BLaER1 (cell line): ENCODE measurements at regions not wholly inside any gene's neighbourhood (a gene's known extent, or its start where the extent isn't known, plus 50 kb on each side); places are given as distances from the start of the nearest gene placed in this dataset.

Source experiments
- H3K27ac ChIP-seq: shearing (Covaris generic); formaldehyde crosslinking; 2 replicates; pipeline ENCODE4 v1.8.1; 2022
- H3K27me3 ChIP-seq: shearing (Covaris generic); formaldehyde crosslinking; 2 replicates; pipeline ENCODE4 v1.8.1; 2022
- H3K36me3 ChIP-seq: shearing (Covaris generic); formaldehyde crosslinking; 2 replicates; pipeline ENCODE4 v1.8.1; 2022
- H3K4me1 ChIP-seq: shearing (Covaris generic); formaldehyde crosslinking; 2 replicates; pipeline ENCODE4 v1.8.1; 2022
- H3K4me2 ChIP-seq: shearing (Covaris generic); formaldehyde crosslinking; 2 replicates; pipeline ENCODE4 v1.8.1; 2022
- H3K4me3 ChIP-seq: shearing (Covaris generic); formaldehyde crosslinking; 2 replicates; pipeline ENCODE4 v1.8.1; 2022
- H3K9ac ChIP-seq: shearing (Covaris generic); formaldehyde crosslinking; 2 replicates; pipeline ENCODE4 v1.8.1; 2022
- H3K9me3 ChIP-seq: shearing (Covaris generic); formaldehyde crosslinking; 2 replicates; pipeline ENCODE4 v1.8.1; 2022
- H4K20me1 ChIP-seq: shearing (Covaris generic); formaldehyde crosslinking; 2 replicates; pipeline ENCODE4 v1.8.1; 2022
- Cebpa-rat ChIP-seq: shearing (Covaris generic); IDR thresholded peaks from 2 replicates; pipeline ENCODE4 v1.8.1; 2022

DNA sequence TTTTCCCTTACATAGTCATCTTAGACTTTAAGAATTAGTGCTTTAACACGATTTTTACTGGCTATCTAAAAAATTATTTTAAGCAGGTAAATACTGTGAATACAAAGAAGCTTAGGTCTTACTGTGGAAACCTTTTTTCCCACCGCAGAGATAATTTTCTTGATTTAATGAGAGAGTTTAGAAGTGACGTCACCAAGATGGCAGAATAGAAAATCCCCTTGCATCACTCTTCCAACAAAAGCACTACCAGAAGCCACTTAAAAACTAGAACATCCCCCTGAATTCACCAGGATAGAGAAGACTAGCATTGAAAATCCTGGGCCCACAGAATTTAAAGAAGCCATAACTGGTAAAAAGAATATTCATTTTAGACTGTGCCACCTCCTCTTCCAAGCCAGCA, 375.4 kb upstream of the PTCHD4 start:
- no peaks in the 10 kb centered on the region for H4K20me1 ChIP-seq

DNA sequence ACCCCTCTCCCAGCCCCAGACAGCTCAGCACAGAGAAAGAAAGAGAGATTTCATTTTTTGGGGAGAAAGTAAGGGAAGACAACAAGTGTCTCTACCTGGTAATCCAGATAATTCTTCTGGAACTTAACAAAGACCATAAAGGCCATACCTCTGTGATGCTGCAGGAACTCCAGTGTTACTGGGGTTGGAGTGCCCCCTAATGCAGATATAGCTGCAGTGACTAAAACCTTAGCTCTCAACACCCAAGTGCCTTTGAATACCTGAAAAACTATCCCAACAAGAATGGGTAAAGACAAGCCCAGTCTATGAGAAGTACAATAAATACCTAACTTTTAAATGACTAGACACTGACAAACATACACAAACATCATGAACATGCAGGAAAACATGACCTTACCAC, 365.3 kb upstream of the PTCHD4 start:
- Histone ChIP-seq H3K4me2 (no peak overlapping the region), H3K9ac (no peak overlapping the region), H3K9me3 (no peaks in the 10 kb centered on the region), H3K27me3 (no peaks in the 10 kb centered on the region), H3K36me3 (no peaks in the 10 kb centered on the region), H3K4me1 (no peaks in the 10 kb centered on the region), H3K27ac (no peak overlapping the region), H4K20me1 (no peaks in the 10 kb centered on the region), H3K4me3 (no peak overlapping the region)
- TF ChIP-seq Cebpa-rat = no peak

More for the DNA sequence above, 375.4 kb upstream of the PTCHD4 start:
- Histone ChIP-seq H3K4me1 (no peaks in the 10 kb centered on the region), H3K9me3 (no peaks in the 10 kb centered on the region), H3K27me3 (no peaks in the 10 kb centered on the region), H3K9ac (no peak overlapping the region), H3K36me3 (no peaks in the 10 kb centered on the region), H3K27ac (no peak overlapping the region), H3K4me3 (no peak overlapping the region), H3K4me2 (no peak overlapping the region)
- TF ChIP-seq Cebpa-rat = no peak

DNA sequence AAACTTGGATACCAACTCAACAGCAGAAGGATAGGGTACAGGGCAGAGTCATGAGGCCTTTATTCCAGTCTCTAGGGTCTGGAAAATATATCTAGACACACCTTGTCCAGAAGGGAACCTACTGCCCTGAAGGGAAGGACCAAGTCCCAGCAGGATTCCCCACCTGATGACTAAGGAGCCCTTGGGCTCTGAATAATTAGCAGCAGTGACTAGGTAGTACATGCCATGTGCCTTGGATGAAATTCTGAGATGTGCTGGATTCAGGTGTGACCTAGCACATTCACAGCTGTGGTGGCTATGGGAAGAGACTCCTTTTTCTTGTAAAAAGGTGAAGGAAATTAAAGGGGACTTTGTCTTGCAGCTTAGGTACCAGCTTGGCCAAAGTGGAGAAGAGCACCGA, 364.3 kb upstream of the PTCHD4 start:
- Histone ChIP-seq H3K4me1 (no peaks in the 10 kb centered on the region), H3K4me3 (no peak overlapping the region)
- TF ChIP-seq Cebpa-rat = no peak

DNA sequence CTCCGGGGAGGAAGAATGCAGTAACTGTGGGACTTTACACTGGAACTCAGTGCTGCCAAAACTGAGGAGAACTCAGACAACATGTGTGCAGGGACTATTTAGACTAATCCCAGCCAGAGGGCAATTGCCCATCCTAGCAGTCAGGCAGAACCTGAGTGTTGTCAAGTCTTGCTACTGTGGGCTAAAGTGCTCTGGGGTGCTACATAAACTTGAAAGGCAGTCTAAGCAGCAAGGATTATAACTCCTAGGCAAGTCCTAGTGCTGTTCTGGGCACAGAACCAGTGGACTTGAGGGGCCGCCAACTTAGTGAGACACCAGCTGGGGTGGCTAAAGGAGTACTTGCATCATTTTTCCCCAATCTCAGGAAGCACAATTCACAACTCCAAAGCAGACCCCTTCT, 363.8 kb upstream of the PTCHD4 start:
- H3K27ac ChIP-seq = no peak overlapping the region
- H3K36me3 ChIP-seq = no peaks in the 10 kb centered on the region
- no peak for TF ChIP-seq Cebpa-rat
- no peak overlapping the region for H3K4me2 ChIP-seq
- H3K9me3 ChIP-seq = no peaks in the 10 kb centered on the region
- H3K9ac ChIP-seq = no peak overlapping the region
- H4K20me1 ChIP-seq = no peaks in the 10 kb centered on the region
- no peaks in the 10 kb centered on the region for H3K4me1 ChIP-seq
- no peak overlapping the region for H3K4me3 ChIP-seq
- H3K27me3 ChIP-seq = no peaks in the 10 kb centered on the region

More for the DNA sequence above, 364.3 kb upstream of the PTCHD4 start:
- no peaks in the 10 kb centered on the region for H3K9me3 ChIP-seq
- H3K36me3 ChIP-seq = no peaks in the 10 kb centered on the region
- no peaks in the 10 kb centered on the region for H3K27me3 ChIP-seq
- no peak overlapping the region for H3K9ac ChIP-seq
- H3K4me2 ChIP-seq = no peak overlapping the region
- H3K27ac ChIP-seq = no peak overlapping the region
- no peaks in the 10 kb centered on the region for H4K20me1 ChIP-seq

DNA sequence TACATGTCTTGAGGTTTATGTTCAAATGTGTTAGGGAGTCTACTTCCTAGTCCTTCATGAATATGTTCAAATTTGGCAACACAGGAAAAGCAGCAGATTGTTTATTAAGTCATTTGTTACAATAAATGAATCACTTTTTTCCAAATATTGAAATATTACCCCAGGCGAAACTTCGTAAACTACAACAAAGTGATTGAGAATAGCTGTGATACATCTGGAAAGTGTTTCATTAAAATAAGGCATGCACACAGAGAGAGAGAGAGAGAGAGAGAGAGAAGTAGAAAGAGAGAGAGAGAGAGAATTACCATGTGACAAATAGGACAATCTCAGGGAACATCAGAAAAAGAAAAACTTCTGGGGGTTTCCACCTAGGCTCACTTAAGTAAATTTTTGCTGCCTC, 363.1 kb upstream of the PTCHD4 start:
- no peak overlapping the region for H3K4me3 ChIP-seq
- no peak overlapping the region for H3K4me2 ChIP-seq
- H3K4me1 ChIP-seq = no peaks in the 10 kb centered on the region
- no peaks in the 10 kb centered on the region for H3K9me3 ChIP-seq
- H3K27me3 ChIP-seq = no peaks in the 10 kb centered on the region
- no peak overlapping the region for H3K9ac ChIP-seq
- TF ChIP-seq Cebpa-rat = no peak
- no peaks in the 10 kb centered on the region for H4K20me1 ChIP-seq
- no peak overlapping the region for H3K27ac ChIP-seq
- H3K36me3 ChIP-seq = no peaks in the 10 kb centered on the region

DNA sequence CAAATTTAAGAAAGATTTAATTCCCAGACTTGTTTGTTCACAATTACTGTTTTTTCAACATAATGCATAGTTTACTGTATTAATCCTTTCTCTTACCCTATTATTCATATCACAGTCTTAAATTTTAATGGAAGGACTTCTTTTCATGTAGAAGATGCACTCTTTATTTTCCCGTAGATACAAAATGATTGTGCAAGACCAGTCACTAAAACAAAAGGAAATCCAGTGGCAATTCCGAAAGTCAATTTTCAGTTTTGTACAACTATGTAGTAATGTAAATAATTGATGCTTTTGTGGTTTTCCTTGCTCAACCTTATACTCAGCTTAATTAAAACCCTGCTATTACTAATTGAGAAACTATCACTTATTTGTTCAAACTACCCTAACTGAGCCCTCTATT, 361.5 kb upstream of the PTCHD4 start:
- Histone ChIP-seq H3K27me3 (no peaks in the 10 kb centered on the region), H3K36me3 (no peaks in the 10 kb centered on the region), H3K4me3 (no peak overlapping the region), H3K4me1 (no peaks in the 10 kb centered on the region), H4K20me1 (no peaks in the 10 kb centered on the region), H3K9ac (no peak overlapping the region), H3K4me2 (no peak overlapping the region), H3K27ac (no peak overlapping the region), H3K9me3 (no peaks in the 10 kb centered on the region)
- no peak for TF ChIP-seq Cebpa-rat

DNA sequence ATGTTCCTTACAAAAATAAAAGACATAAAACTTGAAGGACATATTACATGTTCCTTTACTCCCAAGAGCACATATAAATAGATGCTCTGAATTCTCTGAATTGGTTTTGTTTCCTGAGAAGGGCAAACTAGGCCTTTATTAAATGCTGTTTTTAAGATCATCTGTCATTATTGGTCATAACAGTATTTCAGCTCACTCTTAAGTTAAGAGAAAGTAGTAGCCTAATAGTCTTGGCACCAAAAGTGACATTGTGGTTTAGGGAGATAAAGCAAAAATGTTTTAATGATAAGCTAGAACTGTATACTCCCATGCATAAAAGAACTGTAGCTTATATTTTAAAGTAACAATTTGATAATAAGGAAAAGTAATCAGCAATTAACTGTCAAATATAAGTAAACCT, 361.1 kb upstream of the PTCHD4 start:
- no peaks in the 10 kb centered on the region for H3K27me3 ChIP-seq
- no peak overlapping the region for H3K27ac ChIP-seq
- H3K36me3 ChIP-seq = no peaks in the 10 kb centered on the region
- H3K4me1 ChIP-seq = no peaks in the 10 kb centered on the region
- H4K20me1 ChIP-seq = no peaks in the 10 kb centered on the region
- H3K9ac ChIP-seq = no peak overlapping the region
- no peak overlapping the region for H3K4me2 ChIP-seq
- no peak overlapping the region for H3K4me3 ChIP-seq
- no peaks in the 10 kb centered on the region for H3K9me3 ChIP-seq
- no peak for TF ChIP-seq Cebpa-rat

DNA sequence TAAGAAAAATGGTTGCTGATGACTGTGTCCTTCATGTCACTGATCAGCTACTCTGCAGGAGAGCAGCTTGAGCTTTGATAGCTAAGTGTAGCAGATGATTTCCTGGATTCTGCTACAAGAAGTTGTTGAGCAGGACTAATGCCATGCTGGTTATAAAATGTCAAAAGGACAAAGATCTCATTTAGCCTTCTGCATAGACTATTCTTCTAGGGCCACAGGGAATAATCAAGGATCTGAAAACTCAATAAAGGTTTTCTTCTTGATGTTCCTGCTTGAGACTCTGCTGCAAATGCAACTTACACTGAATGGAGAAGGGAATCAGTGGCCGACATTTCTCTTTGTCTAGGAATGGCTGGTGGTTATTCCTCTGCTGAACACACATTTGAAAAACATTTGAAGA, 360.3 kb upstream of the PTCHD4 start:
- Histone ChIP-seq H3K27ac (no peak overlapping the region), H3K4me3 (no peak overlapping the region), H3K9ac (no peak overlapping the region), H3K4me2 (no peak overlapping the region), H4K20me1 (no peaks in the 10 kb centered on the region), H3K9me3 (no peaks in the 10 kb centered on the region), H3K27me3 (no peaks in the 10 kb centered on the region), H3K36me3 (no peaks in the 10 kb centered on the region), H3K4me1 (no peaks in the 10 kb centered on the region)
- no peak for TF ChIP-seq Cebpa-rat

DNA sequence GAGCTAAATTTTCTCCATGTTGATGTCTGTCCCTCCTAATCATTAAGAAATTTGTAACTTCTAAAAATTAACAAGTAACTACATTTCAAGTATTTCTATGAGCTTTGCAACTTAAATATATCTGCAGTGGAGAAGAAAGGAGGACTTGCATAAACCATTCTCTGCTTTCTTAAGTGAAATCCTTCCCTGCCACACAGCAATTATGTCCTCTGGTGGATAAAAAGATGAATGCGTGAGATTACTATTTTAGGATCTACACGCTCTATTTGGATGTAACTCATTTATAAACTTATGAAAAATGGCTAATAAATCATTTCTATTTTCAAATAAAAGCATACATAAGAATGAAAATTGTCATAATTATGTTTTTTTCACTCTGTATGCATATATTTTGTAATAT, 338.0 kb upstream of the PTCHD4 start:
- H4K20me1 ChIP-seq = no peaks in the 10 kb centered on the region
- no peak overlapping the region for H3K4me3 ChIP-seq
- no peaks in the 10 kb centered on the region for H3K27me3 ChIP-seq
- H3K9me3 ChIP-seq = no peaks in the 10 kb centered on the region; the same call in 1 of the 2 replicates
- H3K27ac ChIP-seq = no peak overlapping the region
- no peak overlapping the region for H3K4me2 ChIP-seq
- no peaks in the 10 kb centered on the region for H3K36me3 ChIP-seq
- no peaks in the 10 kb centered on the region for H3K4me1 ChIP-seq
- no peak for TF ChIP-seq Cebpa-rat
- H3K9ac ChIP-seq = no peak overlapping the region

DNA sequence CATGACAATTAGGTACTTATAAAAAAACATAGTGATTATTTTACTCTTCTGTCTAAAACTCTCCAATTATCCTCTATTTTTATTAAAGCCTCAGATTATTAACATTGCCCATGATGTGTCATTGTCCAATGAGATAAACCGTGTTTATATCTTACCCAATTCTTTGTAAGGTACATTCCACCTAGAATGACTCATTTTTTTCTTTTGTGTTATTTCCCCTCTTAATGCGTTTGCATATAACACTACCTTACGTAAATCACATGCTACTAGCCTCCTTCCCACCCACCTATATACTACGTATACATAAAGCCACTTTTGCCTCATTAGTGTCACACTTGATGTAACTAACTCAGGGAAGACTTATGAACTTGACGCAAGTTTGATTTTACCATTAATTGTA, 336.3 kb upstream of the PTCHD4 start:
- TF ChIP-seq Cebpa-rat = no peak
- H3K36me3 ChIP-seq = no peaks in the 10 kb centered on the region
- no peak overlapping the region for H3K27ac ChIP-seq
- H3K4me1 ChIP-seq = no peaks in the 10 kb centered on the region
- H4K20me1 ChIP-seq = no peaks in the 10 kb centered on the region
- no peak overlapping the region for H3K9ac ChIP-seq
- H3K4me3 ChIP-seq = no peak overlapping the region
- H3K27me3 ChIP-seq = no peaks in the 10 kb centered on the region
- H3K4me2 ChIP-seq = no peak overlapping the region
- H3K9me3 ChIP-seq = no peaks in the 10 kb centered on the region; the same call in 1 of the 2 replicates

DNA sequence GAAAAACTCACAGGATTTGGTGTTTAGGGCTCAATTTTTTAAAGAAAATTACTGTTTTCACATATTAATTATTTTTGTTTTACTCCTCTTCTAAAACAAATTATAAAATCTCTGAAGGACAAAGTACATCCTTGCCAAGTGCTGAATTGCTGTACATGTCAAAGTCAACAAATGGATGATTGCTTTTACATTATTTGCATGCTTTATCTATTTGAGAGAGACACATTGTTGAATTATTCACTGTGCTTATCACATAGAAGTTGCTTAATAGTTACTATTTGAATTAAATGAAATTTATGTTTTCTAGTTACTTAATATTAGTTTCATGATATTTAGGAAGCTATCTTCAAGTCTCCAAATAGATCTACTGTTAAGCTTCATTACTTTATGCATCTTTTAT, 318.6 kb upstream of the PTCHD4 start:
- H4K20me1 ChIP-seq = no peaks in the 10 kb centered on the region
- no peaks in the 10 kb centered on the region for H3K4me1 ChIP-seq
- TF ChIP-seq Cebpa-rat = no peak
- no peaks in the 10 kb centered on the region for H3K9me3 ChIP-seq
- no peak overlapping the region for H3K27ac ChIP-seq
- no peaks in the 10 kb centered on the region for H3K27me3 ChIP-seq
- H3K4me3 ChIP-seq = no peak overlapping the region
- H3K9ac ChIP-seq = no peak overlapping the region
- no peaks in the 10 kb centered on the region for H3K36me3 ChIP-seq
- H3K4me2 ChIP-seq = no peak overlapping the region
